NCI-H2081 treated with DMSO at 0.1 percent for 48 hours (cell line): ENCODE measurements at regions not wholly inside any gene's neighbourhood (a gene's known extent, or its start where the extent isn't known, plus 50 kb on each side); places are given as distances from the start of the nearest gene placed in this dataset.

Experiments
- DNase-seq: peaks from one replicate; lab custom pipeline; 2025; lab: John Stamatoyannopoulos, UW

DNA sequence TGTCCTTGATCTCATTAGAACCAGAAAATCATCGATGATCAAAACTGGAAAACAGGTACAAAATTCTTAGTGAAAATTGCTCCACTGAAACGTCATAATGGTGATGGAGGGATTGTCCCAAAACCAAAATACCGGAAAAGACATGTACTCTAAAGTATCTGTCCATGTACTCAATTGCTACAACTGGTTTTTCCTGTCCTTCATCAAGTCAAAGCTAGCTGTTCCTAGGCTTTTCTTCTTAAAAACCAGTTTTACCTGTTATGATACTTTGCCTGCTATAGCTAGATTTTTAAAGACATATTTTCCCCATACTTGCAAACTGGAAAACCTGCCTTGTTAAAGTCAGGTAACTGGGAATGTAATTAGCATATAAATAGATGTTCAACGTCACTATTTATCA, 50.5 kb upstream of the LRRC1 start:
- no peak for DNase-seq

DNA sequence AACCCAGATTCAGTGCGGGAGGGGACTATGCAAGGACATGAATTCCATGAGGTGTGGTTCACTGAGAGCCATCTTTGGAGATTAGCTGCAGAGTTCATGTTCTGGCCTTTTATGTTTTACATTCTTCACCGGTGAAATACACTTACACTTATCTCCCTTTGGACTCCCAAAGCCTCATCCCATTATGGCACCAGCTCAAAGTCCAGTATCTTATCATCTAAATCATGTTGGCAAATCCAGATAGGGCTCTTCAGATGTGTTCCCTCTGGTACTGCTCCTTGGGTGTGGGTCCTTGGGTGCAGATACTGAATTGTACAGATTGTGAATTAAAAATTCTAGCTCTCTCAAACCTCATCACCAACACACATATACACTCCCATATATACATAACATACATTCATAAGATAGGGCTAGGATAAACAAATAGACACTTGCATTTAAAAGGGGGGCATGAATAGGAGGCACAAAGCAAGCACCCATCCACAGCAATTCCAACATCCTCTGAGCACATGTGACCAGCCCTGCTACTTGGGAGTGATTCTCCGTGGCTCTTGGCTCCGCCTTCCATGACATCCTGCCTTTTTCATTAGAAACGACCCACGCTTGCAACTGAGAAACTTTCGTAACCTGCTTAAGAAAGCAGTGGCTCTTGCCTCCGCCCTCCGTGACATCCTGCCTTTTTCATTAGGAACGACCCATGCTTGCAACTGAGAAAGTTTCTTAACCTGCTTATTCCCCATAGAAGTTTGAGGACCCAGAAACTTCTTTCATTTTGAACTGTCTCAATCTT, 53.6 kb upstream of the LRRC1 start:
- DNase-seq: no peak

DNA sequence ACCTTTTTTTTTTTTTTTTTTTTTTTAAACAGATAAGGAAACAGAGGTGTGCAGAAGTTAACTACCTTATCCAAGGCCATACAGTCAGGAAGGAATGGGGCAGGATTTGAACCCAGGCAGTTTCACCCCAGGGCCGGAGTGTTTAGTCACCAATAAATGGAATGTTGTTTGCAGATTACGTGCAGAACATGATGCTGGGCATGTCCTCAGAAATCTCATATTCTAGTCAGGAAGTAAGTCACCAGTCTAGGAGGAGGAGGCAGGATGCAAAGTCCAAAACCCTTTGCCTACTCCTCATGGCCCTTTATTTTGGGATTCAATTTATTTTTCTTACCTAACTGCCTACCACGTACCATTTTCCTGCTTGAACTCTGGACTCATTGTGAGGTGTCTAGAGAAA, 57.1 kb upstream of the LRRC1 start:
- DNase-seq: no peak

DNA sequence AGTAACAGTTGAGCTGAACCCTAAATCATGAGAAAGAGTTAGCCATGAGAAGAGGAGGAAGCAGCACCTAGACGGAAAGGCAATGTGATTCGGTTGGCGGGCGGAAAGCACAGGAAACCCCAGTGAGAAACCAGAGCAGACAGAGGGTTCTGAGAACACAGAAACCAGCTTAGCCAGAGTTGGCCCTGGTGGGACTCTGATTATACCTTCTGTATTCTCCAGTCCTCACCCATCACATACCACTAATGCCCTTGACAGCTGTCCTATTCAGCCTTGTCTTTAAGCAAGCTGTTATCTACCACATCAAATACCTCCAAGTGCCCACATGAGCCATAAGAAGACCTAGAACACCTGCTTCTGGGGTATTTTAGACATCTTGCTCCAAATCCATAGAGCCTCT, 58.9 kb upstream of the LRRC1 start:
- no peak for DNase-seq

DNA sequence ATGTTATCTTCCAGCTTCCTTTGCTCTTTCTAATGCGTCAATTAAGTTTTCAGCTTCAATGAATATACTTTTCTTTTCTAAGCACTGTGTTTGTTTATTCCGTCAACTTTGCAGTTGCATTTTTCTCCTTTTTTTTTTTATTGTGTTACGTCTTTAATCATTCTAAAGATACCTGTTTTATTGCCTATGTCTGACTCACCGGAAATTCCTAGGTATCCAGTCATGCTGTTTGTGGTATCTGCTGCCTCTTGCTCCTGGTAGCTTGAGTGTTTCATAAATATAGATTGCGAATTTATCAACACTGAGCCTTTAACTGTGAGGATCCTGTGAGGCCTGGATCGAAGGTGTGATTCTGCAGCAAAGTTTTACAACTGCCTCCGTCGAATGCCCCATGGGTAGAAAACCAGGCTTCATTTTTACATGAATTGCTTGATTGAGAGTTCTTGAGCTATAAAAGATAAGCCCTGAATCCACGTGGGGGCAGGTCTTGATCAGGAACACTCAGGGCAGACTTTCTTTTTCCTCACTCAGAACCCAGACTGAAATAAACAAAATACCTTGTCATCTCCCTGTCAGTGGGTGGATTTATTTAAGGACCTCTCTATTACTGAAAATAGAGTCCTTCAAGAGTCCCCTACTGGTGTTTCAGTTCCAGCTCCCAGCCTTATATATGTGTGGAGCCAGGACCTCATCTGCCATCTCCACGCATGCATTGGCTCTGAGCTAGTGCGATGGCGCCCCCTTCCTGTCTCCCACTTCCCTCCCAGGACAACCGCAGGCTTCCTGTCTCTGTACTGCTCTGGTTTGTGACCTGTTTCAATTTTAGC, 60.1 kb upstream of the LRRC1 start:
- DNase-seq: no peak

GRCh38 chr6:53731866-53732636, 62.8 kb upstream of the LRRC1 start:
- no peak for DNase-seq

GRCh38 chr6:53730767-53731166, 64.0 kb upstream of the LRRC1 start:
- no peak for DNase-seq

DNA sequence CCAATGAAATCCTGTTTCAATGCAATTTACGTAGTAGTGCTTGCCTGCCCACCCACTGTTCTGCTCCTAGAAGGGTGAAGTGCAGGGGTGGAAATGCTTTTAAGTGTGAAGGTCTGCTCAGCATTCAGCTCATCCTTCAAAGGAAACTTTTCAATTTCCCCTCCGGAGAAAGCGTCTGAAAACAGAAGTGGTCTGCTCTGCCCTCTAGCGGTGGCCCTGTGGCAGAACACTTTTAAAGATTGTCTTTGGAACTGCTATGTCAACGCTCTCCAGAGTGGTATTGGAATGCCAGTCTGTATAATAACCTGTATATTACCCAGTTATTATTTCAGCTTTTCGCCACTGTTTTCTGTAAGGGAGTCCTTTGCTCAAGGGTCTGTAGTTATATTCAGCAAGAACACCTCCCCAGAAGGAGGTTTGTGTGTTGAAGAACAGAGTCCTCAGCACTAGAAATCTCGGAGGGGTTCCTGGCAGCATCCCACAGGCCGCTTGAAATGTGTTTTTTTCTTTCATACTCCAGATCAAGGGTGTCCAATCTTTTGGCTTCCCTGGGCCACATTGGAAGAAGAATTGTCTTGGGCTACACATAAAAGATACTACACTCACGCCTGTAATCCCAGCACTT, 63.1 kb upstream of the KLHL31 start:
- no peak for DNase-seq

- DNase-seq: no peak
These were observed 62.2 kb upstream of the KLHL31 start for GRCh38 chr6:53727748-53728147.

GRCh38 chr6:53725791-53726575, 60.4 kb upstream of the KLHL31 start:
- peak; percentile 27 for DNase-seq

DNA sequence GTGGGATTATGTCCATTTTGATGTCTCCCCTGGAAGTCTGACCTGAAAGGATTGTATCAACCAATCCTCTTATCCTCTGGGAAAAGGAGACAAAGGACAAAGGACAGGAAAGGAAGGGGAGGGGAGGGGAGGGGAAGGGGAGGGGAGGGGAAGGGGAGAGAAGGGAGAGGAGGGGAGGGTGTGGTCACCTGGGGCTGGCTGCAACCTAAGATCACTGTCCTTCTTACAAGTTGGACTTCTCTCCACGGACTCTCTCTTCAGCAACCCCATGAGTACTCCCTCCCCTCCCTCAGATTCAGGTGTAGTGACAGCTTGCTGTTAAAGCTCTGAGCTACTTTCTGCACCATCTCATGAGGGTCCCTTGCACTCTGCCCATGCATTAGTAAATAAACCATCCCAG, 58.9 kb upstream of the KLHL31 start:
- no peak for DNase-seq

- no peak for DNase-seq
These were observed 57.8 kb upstream of the KLHL31 start for GRCh38 chr6:53723331-53723730.

DNA sequence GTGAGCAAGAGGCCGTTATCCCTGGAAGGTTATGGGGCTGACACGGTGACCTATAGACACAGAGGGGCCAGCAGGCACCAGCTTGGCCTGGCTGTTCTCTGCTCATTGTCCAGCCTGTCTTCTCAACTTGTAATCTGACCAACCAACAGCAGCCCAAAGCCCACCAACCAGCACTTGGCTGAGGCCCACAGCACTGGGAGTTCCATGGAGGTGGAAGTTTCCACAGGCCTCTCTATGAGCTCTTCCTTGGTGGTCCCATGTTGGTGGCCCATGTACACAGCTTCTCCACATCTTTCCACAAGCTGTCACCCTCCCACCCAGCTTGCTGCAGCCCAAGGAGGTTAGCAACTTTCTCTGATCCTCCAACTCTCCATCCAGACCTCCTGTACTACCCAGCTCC, 56.2 kb upstream of the KLHL31 start:
- DNase-seq: no peak

GRCh38 chr6:53718597-53719460, 53.3 kb upstream of the KLHL31 start:
- DNase-seq: peak; percentile 11

GRCh38 chr6:53717566-53717965, 52.0 kb upstream of the KLHL31 start:
- DNase-seq: no peak

GRCh38 chr6:53715434-53715833, 49.9 kb upstream of the KLHL31 start:
- DNase-seq: no peak
